Natural killer cell (primary cell): ENCODE measurements at regions not wholly inside any gene's neighbourhood (a gene's known extent, or its start where the extent isn't known, plus 50 kb on each side); places are given as distances from the start of the nearest gene placed in this dataset.

Experiments used
- ATAC-seq, 3 donors: fragments of 150-1000 bp in 2 of 3; fragments of 200-7000 bp in 1 of 3; cut with Tn5 transposase; 1 replicate in 1 of 3; 2 replicates in 2 of 3; pipeline ENCODE4 v1.10.0; 2021; ENCODE audit warnings: mild to moderate bottlenecking in 2 of 3, moderate library complexity in 2 of 3
- DNase-seq, 2 donors: peaks; one replicate each; pipeline versions ENCODE4 v3.0.0 to v3.0.0-alpha.2; 2013 to 2021; ENCODE audit warnings: mixed read lengths in 1 of 2
- H3K27ac ChIP-seq: one replicate; pipeline ENCODE4 v1.5.1; 2013; ENCODE audit warnings: mild to moderate bottlenecking, low read length
- H3K27me3 ChIP-seq: one replicate; pipeline ENCODE4 v1.6.1; 2013; ENCODE audit warnings: low read length; ENCODE audit not compliant: control insufficient read depth, insufficient read depth
- H3K36me3 ChIP-seq: one replicate; pipeline ENCODE4 v1.6.1; 2013; ENCODE audit warnings: low read length; ENCODE audit not compliant: control insufficient read depth, insufficient read depth
- H3K4me1 ChIP-seq: one replicate; pipeline ENCODE4 v1.6.1; 2013; ENCODE audit warnings: low read length; ENCODE audit not compliant: control insufficient read depth, insufficient read depth
- H3K4me3 ChIP-seq: one replicate; pipeline ENCODE4 v1.5.1; 2013; ENCODE audit warnings: low read length
- H3K9me3 ChIP-seq: one replicate; pipeline ENCODE4 v1.6.1; 2013; ENCODE audit warnings: low read length; ENCODE audit not compliant: control insufficient read depth, insufficient read depth
- H3K27ac Mint-ChIP-seq, 2 donors: one replicate each; pipeline ENCODE4 v1.8.0; 2022; ENCODE audit warnings: mild to moderate bottlenecking in 2 of 2, mixed read lengths in 2 of 2, moderate library complexity in 1 of 2
- H3K27me3 Mint-ChIP-seq, 2 donors: one replicate each; pipeline ENCODE4 v1.8.0; 2022; ENCODE audit warnings: low read depth in 2 of 2, mixed read lengths in 2 of 2
- H3K36me3 Mint-ChIP-seq: one replicate; pipeline ENCODE4 v1.8.0; 2022; ENCODE audit warnings: mixed read lengths
- H3K4me1 Mint-ChIP-seq, 2 donors: one replicate each; pipeline ENCODE4 v1.8.0; 2022; ENCODE audit warnings: mixed read lengths in 2 of 2
- H3K4me3 Mint-ChIP-seq: one replicate; pipeline ENCODE4 v1.8.0; 2022; ENCODE audit warnings: mild to moderate bottlenecking, moderate library complexity, mixed read lengths
- H3K9me3 Mint-ChIP-seq, 2 donors: one replicate each; pipeline ENCODE4 v1.8.0; 2022; ENCODE audit warnings: mixed read lengths in 2 of 2
- WGBS: methylation state at CpG from one replicate; pipeline ENCODE4 v1.1.7; 2013; ENCODE audit warnings: missing lambda C conversion rate; ENCODE audit not compliant: insufficient coverage; 5-methylcytosine and 5-hydroxymethylcytosine counted together
- intact Hi-C: fragments of 100-400 bp; cut with micrococcal nuclease; formaldehyde crosslinking; loops from one replicate; pipeline ENCODE4 v1.14.2; 2022
- TF ChIP-seq, protein P1 (sequence below): fragments of 200-600 bp; IDR thresholded peaks from one replicate; pipeline ENCODE4 v1.8.0; 2022; ENCODE audit warnings: antibody characterized with exemption

- peaks cover 8 to 17% of the 10 kb centered on the region in 2 donors for H3K27me3 Mint-ChIP-seq
- Histone ChIP-seq H3K36me3 (no peaks in the 10 kb centered on the region), H3K4me3 (no peak overlapping the region), H3K27ac (no peak overlapping the region), H3K27me3 (no peaks in the 10 kb centered on the region), H3K4me1 (no peaks in the 10 kb centered on the region), H3K9me3 (no peaks in the 10 kb centered on the region)
- no peak for ATAC-seq
- H3K27ac Mint-ChIP-seq: no peak overlapping the region
- H3K4me3 Mint-ChIP-seq: no peak overlapping the region
- H3K9me3 Mint-ChIP-seq: no peaks in the 10 kb centered on the region
- H3K36me3 Mint-ChIP-seq: no peaks in the 10 kb centered on the region
- WGBS: 54% methylated on average over 3 of the region's 3 CpGs
- intact Hi-C loops: no loop called here
- no peak for DNase-seq
- H3K4me1 Mint-ChIP-seq: no peaks in the 10 kb centered on the region
- TF ChIP-seq, protein P1, sequence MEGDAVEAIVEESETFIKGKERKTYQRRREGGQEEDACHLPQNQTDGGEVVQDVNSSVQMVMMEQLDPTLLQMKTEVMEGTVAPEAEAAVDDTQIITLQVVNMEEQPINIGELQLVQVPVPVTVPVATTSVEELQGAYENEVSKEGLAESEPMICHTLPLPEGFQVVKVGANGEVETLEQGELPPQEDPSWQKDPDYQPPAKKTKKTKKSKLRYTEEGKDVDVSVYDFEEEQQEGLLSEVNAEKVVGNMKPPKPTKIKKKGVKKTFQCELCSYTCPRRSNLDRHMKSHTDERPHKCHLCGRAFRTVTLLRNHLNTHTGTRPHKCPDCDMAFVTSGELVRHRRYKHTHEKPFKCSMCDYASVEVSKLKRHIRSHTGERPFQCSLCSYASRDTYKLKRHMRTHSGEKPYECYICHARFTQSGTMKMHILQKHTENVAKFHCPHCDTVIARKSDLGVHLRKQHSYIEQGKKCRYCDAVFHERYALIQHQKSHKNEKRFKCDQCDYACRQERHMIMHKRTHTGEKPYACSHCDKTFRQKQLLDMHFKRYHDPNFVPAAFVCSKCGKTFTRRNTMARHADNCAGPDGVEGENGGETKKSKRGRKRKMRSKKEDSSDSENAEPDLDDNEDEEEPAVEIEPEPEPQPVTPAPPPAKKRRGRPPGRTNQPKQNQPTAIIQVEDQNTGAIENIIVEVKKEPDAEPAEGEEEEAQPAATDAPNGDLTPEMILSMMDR: no peak
Observed at GRCh38 chr15:93428150-93428549, 339.1 kb upstream of the RGMA start.

DNA sequence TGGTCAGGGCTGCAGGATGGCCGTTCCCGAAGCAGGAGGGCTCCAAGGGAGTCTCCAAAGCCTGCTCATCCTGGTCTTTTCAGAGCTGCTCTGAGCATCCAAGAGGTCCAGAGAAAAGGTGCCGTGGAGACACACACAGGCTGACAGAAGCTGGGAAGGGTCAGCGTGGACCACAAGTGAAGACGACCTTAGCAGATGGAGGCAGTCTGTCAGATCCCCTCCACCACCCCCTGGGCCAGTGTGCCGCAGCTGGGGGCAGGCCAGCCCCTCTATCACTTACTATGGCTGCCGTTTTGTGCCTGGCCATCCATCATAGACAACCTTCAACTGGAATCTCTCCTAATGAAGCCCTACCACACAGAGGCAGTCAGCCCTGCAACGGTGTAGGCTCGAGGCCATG, 335.1 kb upstream of the RGMA start:
- no peak for DNase-seq
- Histone ChIP-seq H3K4me1 (no peaks in the 10 kb centered on the region), H3K27ac (no peak overlapping the region), H3K9me3 (no peaks in the 10 kb centered on the region), H3K4me3 (no peak overlapping the region), H3K27me3 (no peaks in the 10 kb centered on the region), H3K36me3 (no peaks in the 10 kb centered on the region)
- TF ChIP-seq, protein P1: no peak
- no peak for ATAC-seq
- H3K4me3 Mint-ChIP-seq: no peak overlapping the region
- no peak overlapping the region for H3K27ac Mint-ChIP-seq
- 85% methylated on average over 9 of the region's 9 CpGs for WGBS
- no peaks in the 10 kb centered on the region for H3K36me3 Mint-ChIP-seq
- intact Hi-C loops: no loop called here
- peaks cover 13 to 24% of the 10 kb centered on the region in 2 donors for H3K27me3 Mint-ChIP-seq
- no peaks in the 10 kb centered on the region for H3K9me3 Mint-ChIP-seq
- no peaks in the 10 kb centered on the region for H3K4me1 Mint-ChIP-seq

DNA sequence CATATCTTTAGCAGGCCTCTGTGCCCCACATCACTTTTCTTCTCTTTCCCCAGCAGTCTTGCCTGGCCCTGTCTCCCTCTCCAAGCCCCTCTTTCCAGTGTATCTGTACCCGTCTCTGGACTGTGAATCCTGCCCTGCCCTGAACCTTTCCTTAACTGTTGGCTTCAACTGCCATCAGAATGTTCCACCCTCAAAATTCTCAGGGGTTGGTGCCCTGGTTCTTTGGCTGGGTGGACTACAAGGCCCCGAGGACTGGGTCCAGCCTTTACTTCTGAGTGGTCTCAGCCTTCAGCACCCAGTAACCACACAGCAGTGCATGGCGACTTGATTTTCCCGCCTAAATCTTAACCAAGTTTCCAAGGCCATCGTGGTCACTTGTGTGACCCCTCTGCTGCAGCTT, 333.5 kb upstream of the RGMA start:
- ATAC-seq: no peak
- Mint-ChIP-seq H3K36me3 (no peaks in the 10 kb centered on the region), H3K27ac (no peak overlapping the region), H3K9me3 (no peaks in the 10 kb centered on the region), H3K27me3 (peaks cover 14 to 24% of the 10 kb centered on the region in 2 donors), H3K4me1 (no peaks in the 10 kb centered on the region), H3K4me3 (no peak overlapping the region)
- 97% methylated on average over 4 of the region's 5 CpGs for WGBS
- DNase-seq: no peak
- H3K9me3 ChIP-seq: no peaks in the 10 kb centered on the region
- no peak overlapping the region for H3K27ac ChIP-seq
- intact Hi-C loops: no loop called here
- TF ChIP-seq, protein P1: no peak
- H3K4me3 ChIP-seq: no peak overlapping the region
- no peaks in the 10 kb centered on the region for H3K4me1 ChIP-seq
- no peaks in the 10 kb centered on the region for H3K36me3 ChIP-seq
- no peaks in the 10 kb centered on the region for H3K27me3 ChIP-seq

GRCh38 chr15:93420477-93420876, 331.5 kb upstream of the RGMA start:
- Mint-ChIP-seq H3K9me3 (no peaks in the 10 kb centered on the region), H3K36me3 (no peaks in the 10 kb centered on the region), H3K4me3 (no peak overlapping the region), H3K27me3 (peaks cover 8 to 17% of the 10 kb centered on the region in 2 donors), H3K27ac (no peak overlapping the region), H3K4me1 (no peaks in the 10 kb centered on the region)
- no peak overlapping the region for H3K4me3 ChIP-seq
- H3K9me3 ChIP-seq: no peaks in the 10 kb centered on the region
- TF ChIP-seq, protein P1: no peak
- intact Hi-C loops: no loop called here
- no peaks in the 10 kb centered on the region for H3K36me3 ChIP-seq
- ATAC-seq (no peak), DNase-seq (no peak)
- H3K27ac ChIP-seq: no peak overlapping the region
- H3K27me3 ChIP-seq: no peaks in the 10 kb centered on the region
- 92% methylated on average over 6 of the region's 7 CpGs for WGBS
- no peaks in the 10 kb centered on the region for H3K4me1 ChIP-seq
